HUES64 (cell line): ENCODE measurements at regions not wholly inside any gene's neighbourhood (a gene's known extent, or its start where the extent isn't known, plus 50 kb on each side); places are given as distances from the start of the nearest gene placed in this dataset.
"Not testable (repeated sequence)": the region's sequence is repeated elsewhere in the genome, so short reads cannot be mapped to it uniquely, and the experiment has no call there.

Experiments
- H3K27ac ChIP-seq: 2 replicates; pipeline ENCODE4 v1.7.0; 2013; ENCODE audit warnings: low read depth, low read length, inconsistent platforms
- H3K27me3 ChIP-seq: 2 replicates; pipeline ENCODE4 v1.6.1; 2013; ENCODE audit warnings: mild to moderate bottlenecking, low read length; ENCODE audit not compliant: insufficient read depth
- H3K36me3 ChIP-seq: 2 replicates; pipeline ENCODE4 v1.6.1; 2013; ENCODE audit warnings: mild to moderate bottlenecking, low read length; ENCODE audit not compliant: insufficient read depth
- H3K4me1 ChIP-seq: 2 replicates; pipeline ENCODE4 v1.6.1; 2013; ENCODE audit warnings: mild to moderate bottlenecking, low read length, moderate library complexity; ENCODE audit not compliant: insufficient read depth
- H3K4me3 ChIP-seq: 2 replicates; pipeline ENCODE4 v1.5.1; 2013; ENCODE audit warnings: mild to moderate bottlenecking, low read length, moderate library complexity
- H3K9ac ChIP-seq: 2 replicates; pipeline ENCODE4 v1.6.1; 2013; ENCODE audit warnings: mild to moderate bottlenecking, low read depth, low read length
- H3K9me3 ChIP-seq: 2 replicates; pipeline ENCODE4 v1.6.1; 2013; ENCODE audit warnings: low read depth, low read length; ENCODE audit not compliant: insufficient read depth
- WGBS: fragments of 150-250, 120-280 bp; methylation state at CpG from one replicate; pipeline ENCODE4 v1.1.7; 2013; ENCODE audit warnings: missing lambda C conversion rate; 5-methylcytosine and 5-hydroxymethylcytosine counted together

GRCh38 chr15:38002883-38003477 lies 68.5 kb downstream of the TMCO5A start:
- Histone ChIP-seq H3K27ac (no peak overlapping the region), H3K4me3 (no peak overlapping the region), H3K27me3 (no peaks in the 10 kb centered on the region), H3K4me1 (no peaks in the 10 kb centered on the region), H3K9ac (no peak overlapping the region), H3K36me3 (no peaks in the 10 kb centered on the region), H3K9me3 (no peaks in the 10 kb centered on the region)
- 75% methylated on average over 2 of the region's 2 CpGs for WGBS

- no peak overlapping the region for H3K27ac ChIP-seq
- H3K4me3 ChIP-seq, result no peak overlapping the region
- WGBS, result 84% methylated on average over 2 of the region's 4 CpGs
- H3K27me3 ChIP-seq, result no peaks in the 10 kb centered on the region
- H3K36me3 ChIP-seq, result no peaks in the 10 kb centered on the region
- H3K4me1 ChIP-seq, result no peaks in the 10 kb centered on the region
- no peak overlapping the region for H3K9ac ChIP-seq
- H3K9me3 ChIP-seq, result no peaks in the 10 kb centered on the region
These were observed 69.9 kb downstream of the TMCO5A start for GRCh38 chr15:38004218-38004861.

DNA sequence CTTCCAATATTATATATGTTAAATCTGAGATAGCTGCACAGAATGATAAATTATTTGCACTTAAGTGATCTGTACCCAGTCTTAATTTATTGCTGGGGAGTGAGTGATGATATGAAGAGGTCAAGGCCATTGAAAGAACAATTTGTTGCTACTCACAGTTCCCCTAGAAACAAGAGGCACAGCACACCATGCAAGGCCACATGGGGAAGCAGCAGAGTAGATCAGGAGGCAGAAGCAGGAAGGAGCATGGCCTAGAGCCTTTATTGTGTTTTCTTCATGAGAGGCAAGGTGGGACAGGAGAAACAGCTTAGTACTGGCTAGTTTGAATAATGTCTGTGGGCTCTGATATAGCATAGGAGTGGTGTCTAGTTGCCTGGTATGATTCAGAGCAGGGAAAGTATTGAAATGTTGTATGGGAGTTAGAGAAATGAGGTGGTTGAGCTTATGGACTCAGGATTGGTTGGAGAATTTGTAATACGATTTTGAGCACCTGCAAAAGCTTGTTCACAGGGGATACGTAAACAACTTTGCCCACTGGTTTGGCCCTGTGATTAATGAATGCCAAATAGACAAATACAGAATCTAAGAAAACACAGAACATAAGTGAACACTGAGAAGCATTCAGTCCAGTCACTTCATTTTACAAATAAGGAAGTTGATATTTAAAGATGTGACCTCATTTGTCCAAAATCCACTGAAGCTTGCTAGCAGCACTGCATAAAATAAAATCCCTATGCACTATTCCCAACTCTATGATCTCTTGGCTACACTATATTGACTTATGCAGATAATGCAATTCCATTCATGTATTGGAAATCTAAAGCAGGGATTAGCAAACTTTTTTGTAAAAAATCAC lies 71.7 kb downstream of the TMCO5A start:
- Histone ChIP-seq H3K9me3 (no peaks in the 10 kb centered on the region), H3K27me3 (no peaks in the 10 kb centered on the region), H3K4me1 (no peaks in the 10 kb centered on the region), H3K4me3 (no peak overlapping the region), H3K27ac (no peak overlapping the region), H3K36me3 (no peaks in the 10 kb centered on the region), H3K9ac (no peak overlapping the region)
- WGBS, result 95% methylated on average over 2 of the region's 2 CpGs

DNA sequence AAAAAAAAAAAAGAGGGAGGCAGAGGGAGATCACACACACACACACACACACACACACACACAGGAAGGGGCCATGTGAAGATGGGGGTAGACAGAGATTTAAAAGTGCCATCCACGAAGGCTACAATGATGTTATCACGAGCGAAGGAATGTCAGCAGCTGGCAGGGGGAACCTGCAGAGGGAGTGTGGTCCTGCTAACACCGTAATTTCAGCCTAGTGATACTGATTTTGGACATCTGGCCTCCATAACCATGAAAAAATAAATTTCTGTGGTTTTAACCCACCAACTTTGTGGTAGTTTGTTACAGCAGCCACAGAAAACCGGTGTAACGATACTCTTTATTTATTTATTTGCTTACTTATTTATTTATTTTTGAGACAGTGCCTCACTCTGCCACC lies 76.0 kb downstream of the TMCO5A start:
- Histone ChIP-seq H3K27me3 (no peaks in the 10 kb centered on the region), H3K36me3 (no peaks in the 10 kb centered on the region), H3K4me1 (no peaks in the 10 kb centered on the region), H3K27ac (no peak overlapping the region), H3K4me3 (no peak overlapping the region), H3K9ac (no peak overlapping the region), H3K9me3 (no peaks in the 10 kb centered on the region)
- 84% methylated on average over 4 of the region's 6 CpGs for WGBS

- Histone ChIP-seq H3K4me1 (no peaks in the 10 kb centered on the region), H3K27me3 (no peaks in the 10 kb centered on the region), H3K9me3 (no peaks in the 10 kb centered on the region), H3K9ac (no peak overlapping the region), H3K27ac (no peak overlapping the region), H3K4me3 (no peak overlapping the region), H3K36me3 (no peaks in the 10 kb centered on the region)
- WGBS, result 81% methylated on average over 1 of the region's 1 CpG
These were observed 78.5 kb downstream of the TMCO5A start for GRCh38 chr15:38012894-38013293.

DNA sequence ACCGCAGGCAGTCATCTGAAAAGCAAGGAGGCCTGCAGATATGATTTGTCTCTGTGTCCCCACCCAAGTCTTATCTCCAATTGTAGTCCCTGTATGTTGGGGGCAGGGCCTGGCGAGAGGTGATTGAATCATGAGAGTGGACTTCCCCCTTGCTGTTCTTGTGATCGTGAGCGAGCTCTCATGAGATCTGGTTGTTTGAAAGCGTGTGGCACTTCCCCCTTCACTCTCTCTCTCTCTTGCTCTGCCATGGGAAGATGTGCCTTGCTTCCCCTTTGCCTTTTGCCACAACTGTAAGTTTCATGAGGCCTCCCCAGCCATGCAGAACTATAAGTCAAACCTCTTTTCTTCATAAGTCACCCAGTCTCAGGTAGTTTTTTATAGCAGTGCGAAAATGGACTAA lies 83.3 kb downstream of the TMCO5A start:
- no peak overlapping the region for H3K27ac ChIP-seq
- no peaks in the 10 kb centered on the region for H3K36me3 ChIP-seq
- WGBS, result 93% methylated on average over 6 of the region's 6 CpGs

DNA sequence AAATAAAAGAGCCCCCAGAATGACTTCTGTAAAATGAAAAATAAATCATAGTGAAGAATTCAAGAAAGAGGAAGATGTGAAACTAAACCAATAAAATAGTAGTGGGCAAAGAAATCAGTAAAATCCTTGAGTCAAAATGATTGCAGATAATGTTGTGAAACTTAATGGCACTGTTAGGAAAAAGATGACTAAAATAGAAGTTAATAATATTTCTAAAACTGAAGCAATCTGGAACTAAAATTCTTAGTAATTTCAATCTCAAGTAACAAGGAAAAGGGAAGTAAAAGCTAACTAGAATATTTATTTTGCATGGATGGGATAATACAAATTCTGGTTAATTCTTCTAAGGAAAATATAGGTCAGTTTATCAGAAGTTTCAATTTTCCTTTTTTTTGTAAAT lies 84.6 kb downstream of the TMCO5A start:
- H3K4me1 ChIP-seq, result no peaks in the 10 kb centered on the region

More for the DNA sequence above, 83.3 kb downstream of the TMCO5A start:
- Histone ChIP-seq H3K4me3 (no peak overlapping the region), H3K9me3 (no peaks in the 10 kb centered on the region), H3K9ac (no peak overlapping the region), H3K4me1 (no peaks in the 10 kb centered on the region), H3K27me3 (no peaks in the 10 kb centered on the region)

DNA sequence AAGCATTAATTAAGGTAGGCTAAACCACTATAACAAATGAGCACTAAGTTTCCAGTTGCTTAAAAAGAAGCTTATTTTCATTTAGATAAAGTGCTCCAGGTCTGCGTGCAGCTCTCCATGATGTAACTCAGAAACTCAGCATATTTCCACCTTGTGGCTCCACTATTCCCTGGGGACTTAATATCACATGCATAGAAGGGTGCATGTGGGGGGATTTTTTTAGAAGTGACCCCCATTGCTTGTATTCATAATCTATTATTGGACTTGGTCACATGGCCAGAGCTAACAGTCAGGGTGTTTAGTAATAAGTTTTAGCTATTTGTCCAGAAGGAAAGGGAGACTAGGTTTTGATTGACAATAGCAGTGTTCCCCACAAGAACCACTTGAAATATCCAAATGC lies 86.8 kb downstream of the TMCO5A start:
- Histone ChIP-seq H3K4me1 (no peaks in the 10 kb centered on the region), H3K27ac (no peak overlapping the region), H3K9ac (no peak overlapping the region), H3K36me3 (no peaks in the 10 kb centered on the region), H3K4me3 (no peak overlapping the region), H3K9me3 (no peaks in the 10 kb centered on the region; the same call in 1 of the 2 replicates), H3K27me3 (no peaks in the 10 kb centered on the region)
- WGBS, result 95% methylated on average over 1 of the region's 1 CpG

More for the DNA sequence above, 84.6 kb downstream of the TMCO5A start:
- no peaks in the 10 kb centered on the region; the same call in 1 of the 2 replicates for H3K9me3 ChIP-seq
- no peak overlapping the region for H3K9ac ChIP-seq
- no peak overlapping the region for H3K27ac ChIP-seq
- no peaks in the 10 kb centered on the region for H3K36me3 ChIP-seq
- H3K27me3 ChIP-seq, result no peaks in the 10 kb centered on the region
- H3K4me3 ChIP-seq, result no peak overlapping the region

GRCh38 chr15:38024293-38025091 lies 90.1 kb downstream of the TMCO5A start:
- 92% methylated on average over 2 of the region's 2 CpGs for WGBS
- no peak overlapping the region for H3K9ac ChIP-seq
- no peaks in the 10 kb centered on the region for H3K27me3 ChIP-seq
- no peaks in the 10 kb centered on the region for H3K4me1 ChIP-seq
- no peak overlapping the region for H3K4me3 ChIP-seq
- H3K36me3 ChIP-seq, result no peaks in the 10 kb centered on the region
- no peak overlapping the region for H3K27ac ChIP-seq
- H3K9me3 ChIP-seq, result no peaks in the 10 kb centered on the region; the same call in 1 of the 2 replicates

GRCh38 chr15:38025656-38026055 lies 91.2 kb downstream of the TMCO5A start:
- not testable (repeated sequence) for H3K27me3 ChIP-seq, H3K4me3 ChIP-seq, H3K4me1 ChIP-seq, H3K9me3 ChIP-seq, H3K9ac ChIP-seq, H3K27ac ChIP-seq, H3K36me3 ChIP-seq
- WGBS, result 95% methylated on average over 1 of the region's 1 CpG

DNA sequence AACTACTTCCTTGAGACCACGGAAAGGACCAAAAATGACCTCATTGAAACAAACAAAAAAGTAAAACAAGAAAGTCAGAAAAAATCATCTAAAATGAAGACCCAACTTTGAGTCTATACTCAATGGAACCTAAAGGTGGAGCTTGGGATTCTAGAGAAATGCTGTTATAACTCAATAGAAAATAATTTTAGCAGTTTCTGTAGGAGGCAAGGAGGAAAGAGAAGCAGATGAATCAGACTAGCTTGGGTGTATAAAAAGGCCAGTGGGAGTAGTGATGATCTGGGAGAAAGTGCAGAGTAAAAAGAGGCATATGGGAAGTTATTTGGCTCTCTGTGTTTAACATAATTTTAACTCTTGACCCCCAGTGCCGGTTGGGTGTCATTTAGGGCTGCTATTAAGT lies 94.4 kb downstream of the TMCO5A start:
- H3K36me3 ChIP-seq, result no peaks in the 10 kb centered on the region
- no peaks in the 10 kb centered on the region for H3K9me3 ChIP-seq
- no peak overlapping the region for H3K9ac ChIP-seq
- H3K27me3 ChIP-seq, result no peaks in the 10 kb centered on the region
- 91% methylated on average over 2 of the region's 2 CpGs for WGBS
- no peak overlapping the region for H3K27ac ChIP-seq
- H3K4me1 ChIP-seq, result no peaks in the 10 kb centered on the region
- H3K4me3 ChIP-seq, result no peak overlapping the region
